Stomach smooth muscle (tissue), 2 donors: ENCODE measurements at regions not wholly inside any gene's neighbourhood (a gene's known extent, or its start where the extent isn't known, plus 50 kb on each side); places are given as distances from the start of the nearest gene placed in this dataset.

Experiments
- H3K27ac ChIP-seq: one replicate; pipeline ENCODE4 v1.7.0; 2013; ENCODE audit warnings: mild to moderate bottlenecking, low read length, inconsistent platforms
- H3K27me3 ChIP-seq, 2 donors: one replicate each; pipeline ENCODE4 v1.7.0; 2013; ENCODE audit warnings: low read length in 2 of 2; ENCODE audit not compliant: insufficient read depth in 2 of 2, control insufficient read depth in 1 of 2
- H3K36me3 ChIP-seq, 2 donors: one replicate each; pipeline ENCODE4 v1.7.0; 2013; ENCODE audit warnings: low read length in 2 of 2; ENCODE audit not compliant: control insufficient read depth in 2 of 2, insufficient read depth in 2 of 2
- H3K4me1 ChIP-seq: one replicate; pipeline ENCODE4 v1.7.0; 2013; ENCODE audit warnings: low read length; ENCODE audit not compliant: control insufficient read depth, insufficient read depth
- H3K4me3 ChIP-seq, 2 donors: one replicate each; pipeline ENCODE4 v1.7.0; 2013; ENCODE audit warnings: low read length in 2 of 2
- H3K9ac ChIP-seq, 2 donors: one replicate each; pipeline ENCODE4 v1.7.0; 2013; ENCODE audit warnings: low read length in 2 of 2, mild to moderate bottlenecking in 1 of 2
- H3K9me3 ChIP-seq, 2 donors: one replicate each; pipeline ENCODE4 v1.7.0; 2013; ENCODE audit warnings: low read length in 2 of 2; ENCODE audit not compliant: control insufficient read depth in 2 of 2
- donor health status: healthy.
- donor health status: Pancreatic carcinoma.

DNA sequence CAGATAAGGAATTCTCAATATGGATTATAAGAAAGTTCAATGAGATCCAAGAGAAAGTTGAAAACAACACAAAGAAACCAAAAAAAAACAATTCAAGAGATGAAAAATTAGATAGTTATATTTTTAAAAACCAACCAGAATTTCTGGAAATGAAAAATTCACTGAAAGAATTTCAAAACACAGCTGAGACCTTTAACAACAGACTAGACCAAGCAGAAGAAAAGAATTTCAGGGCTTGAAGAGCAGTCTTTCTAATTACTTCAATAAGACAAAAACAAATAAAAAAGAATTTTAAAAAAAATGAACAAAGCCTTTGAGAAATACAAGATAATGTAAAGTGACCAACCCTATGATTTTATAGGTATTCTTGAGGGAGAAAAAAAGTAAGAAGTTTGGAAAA is 155.4 kb downstream of the ZMAT3 start:
- Histone ChIP-seq H3K27me3 (no peaks in the 10 kb centered on the region), H3K9ac (no peak overlapping the region), H3K27ac (no peak overlapping the region), H3K4me3 (no peak overlapping the region), H3K4me1 (no peaks in the 10 kb centered on the region), H3K36me3 (no peaks in the 10 kb centered on the region), H3K9me3 (peaks cover 0 to 15% of the 10 kb centered on the region in 2 donors)

GRCh38 chr3:178915365-178915764 is 156.2 kb downstream of the ZMAT3 start:
- Histone ChIP-seq H3K4me3 (peak overlapping the region in 1 of 2 donors; percentile 15), H3K27me3 (no peaks in the 10 kb centered on the region), H3K27ac (no peak overlapping the region), H3K9ac (no peak overlapping the region), H3K36me3 (no peaks in the 10 kb centered on the region), H3K9me3 (peaks cover 0 to 15% of the 10 kb centered on the region in 2 donors), H3K4me1 (no peaks in the 10 kb centered on the region)

- Histone ChIP-seq H3K9me3 (no peaks in the 10 kb centered on the region), H3K27me3 (no peaks in the 10 kb centered on the region), H3K4me1 (no peaks in the 10 kb centered on the region), H3K9ac (no peak overlapping the region), H3K4me3 (no peak overlapping the region), H3K36me3 (no peaks in the 10 kb centered on the region), H3K27ac (no peak overlapping the region)
Measured at GRCh38 chr3:178907081-178907480, 164.5 kb downstream of the ZMAT3 start.

- H3K4me1 ChIP-seq, result no peaks in the 10 kb centered on the region
- no peaks in the 10 kb centered on the region for H3K9me3 ChIP-seq
Measured at GRCh38 chr3:178901204-178901603, 170.4 kb downstream of the ZMAT3 start.

DNA sequence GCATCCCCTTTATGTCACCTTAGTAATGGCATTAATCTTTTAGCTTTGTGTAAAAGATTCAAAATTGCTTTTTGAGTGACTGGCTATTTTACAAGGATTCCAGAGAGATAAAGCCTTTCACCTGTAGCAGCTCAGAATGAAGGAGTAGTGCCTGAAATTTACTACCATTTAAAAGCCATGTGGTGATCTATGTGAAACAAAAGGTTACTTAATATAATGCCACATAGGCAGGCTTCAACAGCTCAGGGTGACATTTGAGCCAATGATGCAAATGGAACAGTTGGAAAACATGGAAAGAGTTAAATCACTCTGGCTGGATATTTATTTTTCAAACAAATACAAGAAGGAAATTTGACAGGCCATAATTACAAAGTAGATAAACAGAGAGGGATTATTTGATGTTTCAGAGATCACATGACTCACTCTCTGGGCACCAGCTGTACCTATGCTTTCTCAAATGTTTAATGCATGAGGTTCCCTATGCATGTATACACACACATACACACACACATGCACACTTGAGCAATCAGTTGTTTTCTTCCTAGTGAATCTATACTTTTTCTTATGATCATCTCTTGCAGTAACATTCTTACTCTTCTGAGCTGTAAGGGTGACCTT is 171.5 kb downstream of the ZMAT3 start:
- no peak overlapping the region for H3K9ac ChIP-seq
- H3K27ac ChIP-seq, result no peak overlapping the region
- H3K4me1 ChIP-seq, result no peaks in the 10 kb centered on the region

More at GRCh38 chr3:178901204-178901603, 170.4 kb downstream of the ZMAT3 start:
- Histone ChIP-seq H3K4me3 (no peak overlapping the region), H3K9ac (no peak overlapping the region), H3K27me3 (no peaks in the 10 kb centered on the region), H3K36me3 (no peaks in the 10 kb centered on the region), H3K27ac (no peak overlapping the region)

DNA sequence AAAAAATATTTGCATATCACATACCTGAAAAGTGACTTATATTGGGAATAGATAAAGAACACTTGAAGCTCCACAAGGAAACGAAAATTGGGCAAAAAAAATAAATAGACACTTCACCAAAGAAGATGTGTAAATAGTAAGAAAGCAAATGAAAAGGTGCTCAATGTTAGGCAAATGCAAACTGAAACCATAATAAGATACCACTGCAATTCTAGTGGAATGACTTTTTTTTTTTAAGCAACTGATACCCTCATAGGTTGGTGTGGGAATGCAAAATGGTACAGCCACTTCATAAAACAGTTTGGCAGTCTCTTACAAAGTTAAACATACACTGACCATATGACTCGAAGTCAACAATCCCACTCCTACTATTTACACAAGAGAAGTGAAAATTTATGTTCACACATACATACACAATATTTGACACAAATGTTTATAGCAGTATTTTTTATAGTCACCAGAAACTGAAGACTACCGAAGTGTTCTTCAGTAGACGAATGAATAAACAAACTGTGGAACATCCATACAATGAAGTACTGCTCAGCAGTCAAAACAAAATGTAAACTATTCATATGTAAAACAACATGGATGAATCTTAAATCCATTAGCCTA is 176.3 kb downstream of the ZMAT3 start:
- Histone ChIP-seq H3K4me3 (no peak overlapping the region), H3K27me3 (no peaks in the 10 kb centered on the region), H3K9me3 (no peaks in the 10 kb centered on the region), H3K36me3 (no peaks in the 10 kb centered on the region), H3K4me1 (no peaks in the 10 kb centered on the region), H3K27ac (no peak overlapping the region), H3K9ac (no peak overlapping the region)

More for the DNA sequence above, 171.5 kb downstream of the ZMAT3 start:
- no peaks in the 10 kb centered on the region for H3K27me3 ChIP-seq
- H3K4me3 ChIP-seq, result no peak overlapping the region
- H3K9me3 ChIP-seq, result no peaks in the 10 kb centered on the region
- no peaks in the 10 kb centered on the region for H3K36me3 ChIP-seq
